Smooth muscle cell of the brain vasculature (primary cell): ENCODE measurements at regions not wholly inside any gene's neighbourhood (a gene's known extent, or its start where the extent isn't known, plus 50 kb on each side); places are given as distances from the start of the nearest gene placed in this dataset.

Source experiments
- DNase-seq: peaks from one replicate; pipeline ENCODE4 v3.0.0-alpha.2; 2012; ENCODE audit warnings: low read depth, low spot score

DNA sequence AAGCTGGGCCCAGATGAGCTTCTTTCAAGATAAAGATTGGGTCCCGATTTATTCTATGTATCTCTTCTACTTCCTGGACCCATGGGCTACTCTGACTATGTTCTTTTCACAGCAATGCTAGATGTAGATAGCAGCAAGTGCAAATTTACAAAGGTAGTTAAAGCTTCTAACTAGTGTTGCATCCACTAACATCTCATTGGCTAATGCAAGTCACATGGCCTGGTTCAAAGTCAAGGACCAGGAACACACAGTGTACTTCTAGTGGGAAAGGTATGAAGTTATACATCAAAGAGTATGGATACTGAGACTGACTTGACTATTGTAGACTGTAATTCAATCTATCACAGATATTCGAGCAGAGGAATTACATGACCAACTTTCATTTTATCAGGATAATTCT lies 588.8 kb downstream of the PLA2G4A start:
- no peak for DNase-seq

DNA sequence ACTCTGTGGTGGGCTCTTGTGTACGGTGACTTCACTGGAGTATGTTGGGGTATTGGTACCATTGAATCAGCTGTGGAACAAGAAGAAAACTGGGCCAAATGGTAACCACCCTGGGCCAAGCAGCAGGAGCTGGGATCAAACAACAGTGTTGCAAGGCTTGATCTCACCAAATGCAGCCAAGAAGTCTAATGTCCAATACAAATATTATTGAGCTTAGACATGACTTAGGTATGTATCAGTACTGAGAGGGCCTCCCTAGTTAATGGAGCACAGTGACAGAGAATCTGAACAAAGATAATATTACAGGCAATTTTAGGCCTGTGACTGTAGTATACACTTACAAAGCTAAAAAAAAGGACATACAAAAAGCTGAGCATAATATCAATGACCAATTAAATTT lies 604.8 kb downstream of the PLA2G4A start:
- no peak for DNase-seq

DNA sequence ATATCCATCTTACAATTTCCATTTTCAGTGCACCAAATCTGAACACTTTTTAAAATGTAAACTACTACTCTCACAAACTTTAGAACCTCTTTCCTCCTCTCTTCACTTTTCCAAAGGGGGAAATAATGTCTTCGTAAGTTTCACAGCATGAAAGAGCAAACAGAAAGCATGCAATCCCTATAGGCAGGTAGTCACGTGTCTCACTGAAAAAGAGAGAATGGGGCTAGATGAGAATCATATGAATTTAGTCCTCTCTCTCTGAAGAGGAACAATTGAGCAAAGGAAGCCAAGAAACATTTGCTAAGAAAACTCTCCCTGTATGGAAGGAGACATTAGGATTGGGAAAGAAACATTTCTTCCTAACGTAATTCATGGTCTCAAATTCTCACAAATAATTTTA lies 613.9 kb downstream of the PLA2G4A start:
- DNase-seq, result no peak

DNA sequence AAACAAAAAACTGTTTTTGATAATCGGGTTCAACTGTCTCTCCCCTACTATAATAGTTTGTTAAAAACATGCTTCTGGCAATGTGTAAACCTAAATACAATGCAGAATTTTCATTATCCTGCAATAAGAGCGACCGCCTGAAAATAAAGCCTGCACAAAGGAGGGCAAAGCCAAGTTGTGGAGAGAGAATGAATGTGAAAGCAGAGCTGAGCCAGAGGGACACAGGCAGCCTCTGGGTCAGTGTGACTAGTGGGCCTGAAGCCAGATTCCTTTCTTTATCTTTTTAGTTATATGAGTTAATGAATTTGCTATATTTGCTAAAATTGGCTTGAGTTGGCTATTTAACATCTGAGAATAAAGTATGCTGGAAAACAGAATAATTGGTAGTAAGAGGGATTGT lies 615.2 kb downstream of the PLA2G4A start:
- no peak for DNase-seq

DNA sequence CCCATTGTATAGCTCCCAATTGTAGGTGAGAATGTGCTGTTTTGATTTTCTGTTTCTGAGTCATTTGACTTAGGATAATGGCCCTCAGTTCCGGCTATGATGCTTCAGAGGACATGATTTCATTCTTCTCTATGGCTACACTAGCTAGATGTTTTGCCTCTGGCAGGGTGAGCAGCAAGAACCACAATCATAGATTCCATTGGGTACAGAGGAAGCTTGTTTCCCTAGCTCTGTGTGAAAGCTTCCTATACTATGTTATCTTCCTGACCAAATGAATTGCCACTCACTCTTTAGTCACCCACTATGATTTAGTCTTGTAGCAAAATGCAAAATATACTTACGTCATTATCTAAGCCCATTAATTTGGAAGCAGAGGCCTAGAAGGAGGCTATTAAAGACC lies 616.3 kb downstream of the PLA2G4A start:
- no peak for DNase-seq

DNA sequence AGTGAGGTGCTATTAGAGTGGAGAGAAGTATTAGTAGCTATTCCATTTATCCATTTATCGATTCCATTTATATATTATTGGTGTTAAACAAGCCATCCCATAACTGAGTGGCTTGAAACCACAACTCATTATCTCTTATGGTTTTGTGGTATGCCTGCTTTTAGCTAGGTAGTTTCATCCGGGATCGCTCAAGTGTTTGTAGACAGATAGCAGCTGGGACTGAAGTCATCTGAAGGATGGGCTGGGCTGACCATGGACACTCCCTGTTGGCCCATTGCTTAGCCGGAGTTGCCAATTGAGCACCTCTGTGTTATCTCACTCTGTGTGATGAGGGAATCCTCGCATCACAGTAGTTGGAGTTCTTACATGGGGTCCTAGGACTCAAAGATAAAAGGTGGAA lies 622.5 kb downstream of the PLA2G4A start:
- DNase-seq, result no peak

DNA sequence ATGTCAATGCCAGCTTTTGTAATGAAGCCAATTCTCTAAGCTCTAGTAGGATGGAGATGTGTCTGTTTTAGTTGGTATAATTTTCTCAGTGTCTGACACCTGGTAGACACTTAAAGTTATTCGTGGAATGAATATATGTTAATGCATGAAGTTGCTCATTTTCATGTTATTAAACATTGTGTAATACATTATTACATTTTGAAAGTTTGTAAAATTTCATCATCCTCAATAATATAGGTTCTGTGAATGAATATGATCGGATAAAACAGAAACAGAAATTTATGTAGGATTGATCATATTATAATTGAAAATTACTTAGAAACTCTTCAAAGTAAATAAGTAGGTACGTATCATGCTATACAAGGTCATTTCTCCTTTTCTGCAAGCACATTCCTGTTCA lies 625.3 kb downstream of the PLA2G4A start:
- DNase-seq, result no peak

DNA sequence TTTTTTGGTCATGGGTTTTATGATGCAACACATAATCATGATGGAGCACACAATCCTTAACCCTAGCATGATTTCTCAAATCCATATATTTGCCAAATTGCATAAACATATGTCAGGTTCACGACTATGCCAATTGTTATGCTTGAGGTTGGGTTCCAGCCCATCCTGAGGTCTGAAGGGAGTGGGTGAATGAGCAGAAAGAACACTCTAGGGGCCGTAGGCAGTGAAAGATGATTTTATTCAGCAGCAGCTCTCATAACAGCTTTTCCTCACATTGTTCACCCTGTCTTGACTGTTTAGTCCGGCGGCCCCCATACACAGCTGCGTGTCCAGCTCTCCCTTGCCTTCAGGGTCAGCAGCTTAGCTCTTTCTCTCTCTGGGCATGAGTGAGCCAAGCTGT lies 627.7 kb downstream of the PLA2G4A start:
- no peak for DNase-seq

DNA sequence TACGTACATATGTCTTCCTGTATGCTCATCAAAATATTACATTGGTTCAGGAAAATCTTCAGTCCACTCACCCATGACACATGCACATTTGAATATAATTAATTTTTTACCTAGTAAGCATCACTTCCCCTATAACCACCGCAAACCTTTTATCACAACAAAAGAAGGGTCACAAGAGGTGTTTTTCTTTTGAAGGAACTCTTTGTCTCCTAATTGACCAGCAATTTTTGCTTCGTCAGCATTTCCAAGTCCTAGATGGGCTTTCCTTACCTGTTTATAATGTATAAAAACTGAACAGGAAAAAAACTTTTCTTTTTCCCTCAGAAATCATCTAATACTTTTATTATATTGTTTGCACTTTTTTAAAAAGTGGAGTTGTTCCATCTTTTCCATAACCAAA lies 631.3 kb downstream of the PLA2G4A start:
- no peak for DNase-seq

DNA sequence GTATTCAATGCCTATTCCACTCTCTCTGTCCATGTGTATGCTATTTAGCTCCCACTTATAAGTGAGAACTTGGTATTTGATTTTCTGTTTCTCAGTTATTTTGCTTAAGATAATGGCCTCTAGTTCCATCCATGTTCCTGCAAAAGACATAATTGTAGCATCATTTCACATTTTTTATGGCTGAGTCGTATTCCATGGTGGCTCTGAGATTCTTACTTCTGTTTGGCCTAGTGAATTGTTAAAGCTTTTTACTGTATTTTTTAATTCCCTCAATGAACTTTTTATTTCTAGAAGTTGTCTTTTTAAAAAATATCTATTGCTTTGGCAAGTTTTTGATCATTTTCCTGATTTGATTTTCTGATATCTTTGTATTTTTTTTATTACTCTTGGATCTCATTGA lies 635.6 kb downstream of the PLA2G4A start:
- no peak for DNase-seq

DNA sequence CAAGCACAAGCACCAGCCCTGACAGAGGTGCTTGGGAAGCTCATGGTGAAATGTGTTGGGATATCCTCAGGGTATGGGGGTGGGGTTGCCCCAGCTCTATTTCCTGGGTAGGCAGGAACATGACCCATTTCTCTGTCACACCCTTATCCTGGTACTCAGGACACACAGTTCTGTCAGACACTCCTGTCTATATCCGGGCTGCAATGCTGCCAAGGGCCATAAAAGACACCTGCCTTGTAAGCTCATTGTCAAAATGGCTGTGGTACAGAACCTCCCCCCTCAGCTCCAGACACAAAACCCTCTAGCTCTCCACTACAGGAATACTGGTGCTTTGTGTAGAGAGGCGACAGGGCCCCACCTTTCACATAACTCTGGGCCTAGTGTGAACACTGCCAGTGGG lies 636.7 kb downstream of the PLA2G4A start:
- no peak for DNase-seq

DNA sequence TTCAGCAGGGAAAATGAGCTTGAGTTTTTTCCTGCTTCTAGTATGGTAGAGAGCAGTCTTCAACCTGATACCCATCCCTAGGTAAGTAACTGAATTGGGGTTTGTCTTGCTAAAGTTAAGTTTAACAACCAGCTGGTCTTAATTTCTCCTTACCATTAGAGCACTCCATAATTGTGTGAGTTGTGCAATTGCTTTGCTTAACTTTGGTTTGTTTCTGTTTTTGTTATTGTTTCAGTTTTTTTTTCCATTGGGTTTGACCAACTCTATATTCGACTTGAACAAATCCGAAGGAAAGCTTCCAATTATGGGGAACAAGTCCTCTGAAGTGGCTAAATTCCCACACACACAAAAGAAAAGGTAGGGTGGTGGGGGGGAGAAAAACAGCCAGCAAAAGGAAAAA lies 641.1 kb downstream of the PLA2G4A start:
- DNase-seq, result no peak

DNA sequence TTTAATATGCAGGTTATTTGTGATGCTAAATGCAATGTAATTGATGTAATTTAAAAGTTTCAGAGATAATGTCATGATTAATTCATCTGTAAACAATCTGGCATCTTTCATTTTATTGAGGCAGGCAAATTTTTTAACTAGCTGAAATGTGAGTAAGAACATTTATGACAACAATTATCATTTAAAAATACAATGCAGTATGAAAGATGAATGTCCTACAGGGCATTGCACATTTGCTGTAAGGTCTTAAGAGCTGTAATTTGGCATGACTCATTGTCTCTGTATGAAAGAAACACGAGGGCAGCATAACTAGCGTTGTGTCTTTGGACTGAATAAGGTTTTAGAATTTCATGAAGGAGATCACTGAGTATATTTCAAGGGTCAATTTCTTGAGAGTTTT lies 642.8 kb downstream of the PLA2G4A start:
- DNase-seq, result no peak

DNA sequence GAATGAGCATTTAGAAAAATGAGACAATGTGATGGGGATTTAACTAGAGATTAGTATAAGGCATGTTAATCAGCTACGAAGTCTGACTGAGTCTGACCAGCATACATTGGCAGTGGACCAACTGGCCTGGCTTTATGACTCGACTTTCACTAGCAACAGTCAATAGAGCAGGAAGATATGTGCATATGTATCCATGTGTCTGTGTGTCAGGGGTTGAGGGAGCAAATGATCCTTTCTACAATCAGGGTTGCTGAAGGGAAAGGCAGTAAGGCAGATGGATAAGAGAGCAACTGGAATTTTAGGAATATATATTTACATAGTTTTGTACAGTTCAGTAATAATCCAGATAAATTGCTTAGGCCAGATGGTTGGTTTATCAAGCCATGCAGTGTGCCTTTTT lies 645.6 kb downstream of the PLA2G4A start:
- no peak for DNase-seq

DNA sequence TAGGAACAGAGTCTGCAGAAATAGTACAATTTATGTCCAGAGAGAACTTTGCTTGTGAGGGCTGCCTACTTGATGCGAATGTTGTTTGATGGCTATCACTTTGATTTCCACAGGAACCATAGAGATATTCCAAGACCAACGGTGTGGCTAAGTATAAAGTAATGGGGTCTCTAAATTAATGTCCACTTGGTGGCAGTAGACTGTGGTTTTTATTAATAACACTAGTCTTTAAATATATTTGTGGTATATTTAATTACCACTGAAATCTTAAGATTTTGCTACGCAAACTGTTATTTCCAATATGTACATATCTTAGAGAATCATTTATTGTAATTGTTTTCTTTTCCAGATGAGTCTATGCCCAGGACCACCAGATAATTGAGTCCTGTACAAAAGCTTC lies 647.9 kb downstream of the PLA2G4A start:
- DNase-seq, result no peak

DNA sequence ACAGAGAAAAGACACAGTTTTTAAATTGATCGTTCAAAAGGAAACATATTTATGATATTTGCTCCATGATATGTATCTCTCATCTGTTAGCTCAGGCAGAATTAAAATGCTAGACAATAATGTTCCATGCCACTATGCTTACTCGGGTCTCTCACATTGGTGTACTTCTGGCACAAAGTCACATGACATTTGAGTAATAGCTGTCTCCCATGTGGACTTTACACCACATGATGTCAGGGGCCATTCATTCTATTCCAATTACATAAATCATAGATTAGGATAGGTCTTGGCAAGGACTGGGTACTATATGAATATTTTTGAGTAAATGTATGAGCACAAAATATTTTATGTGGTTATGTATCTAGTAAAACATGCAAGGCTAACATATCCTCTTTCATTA lies 648.4 kb downstream of the PLA2G4A start:
- DNase-seq, result no peak

DNA sequence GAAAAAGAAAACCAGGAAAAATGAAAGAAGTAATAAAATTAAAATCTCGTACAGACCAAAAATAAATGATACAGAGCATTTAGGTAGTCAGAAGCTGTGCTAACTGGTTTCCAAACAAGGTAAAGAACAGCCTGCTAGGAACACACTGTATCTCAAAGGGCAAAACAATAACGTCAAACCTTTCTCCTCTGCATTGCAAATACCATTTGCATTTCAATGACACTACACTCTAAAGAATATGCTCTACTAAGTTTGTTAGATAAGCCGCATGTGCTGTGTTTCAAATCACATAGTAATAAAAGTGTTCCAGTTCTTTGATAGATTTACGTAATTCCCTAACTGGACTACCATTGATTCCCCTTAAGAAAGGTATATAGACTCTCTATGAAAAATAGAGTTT lies 648.8 kb downstream of the PLA2G4A start:
- DNase-seq, result no peak

DNA sequence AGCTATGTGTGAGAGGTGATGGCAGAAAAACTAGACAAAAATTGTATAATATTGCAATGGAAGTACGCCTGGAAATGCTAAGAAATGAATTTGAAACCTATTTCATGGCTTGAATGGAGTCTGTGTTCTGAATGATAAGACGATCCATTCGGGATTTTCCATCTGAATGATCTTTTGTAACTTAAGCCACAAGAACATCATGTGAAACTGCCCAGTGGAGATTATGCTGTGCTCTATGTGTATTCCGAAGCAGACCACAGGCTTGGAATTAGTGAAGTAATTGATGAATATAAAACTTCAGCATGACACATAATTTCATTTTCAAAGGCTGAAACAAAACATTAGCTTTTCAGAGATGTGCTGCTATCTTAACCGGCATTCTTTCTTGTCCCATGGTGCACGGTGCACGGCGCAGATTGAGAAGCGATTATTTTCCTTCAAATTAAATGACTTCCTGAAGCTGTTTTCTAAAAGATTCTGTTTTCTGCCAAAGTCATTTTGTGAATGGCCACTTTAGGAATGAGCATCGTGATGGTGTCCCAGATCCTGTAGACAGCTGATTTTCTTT lies 652.9 kb downstream of the PLA2G4A start:
- no peak for DNase-seq

DNA sequence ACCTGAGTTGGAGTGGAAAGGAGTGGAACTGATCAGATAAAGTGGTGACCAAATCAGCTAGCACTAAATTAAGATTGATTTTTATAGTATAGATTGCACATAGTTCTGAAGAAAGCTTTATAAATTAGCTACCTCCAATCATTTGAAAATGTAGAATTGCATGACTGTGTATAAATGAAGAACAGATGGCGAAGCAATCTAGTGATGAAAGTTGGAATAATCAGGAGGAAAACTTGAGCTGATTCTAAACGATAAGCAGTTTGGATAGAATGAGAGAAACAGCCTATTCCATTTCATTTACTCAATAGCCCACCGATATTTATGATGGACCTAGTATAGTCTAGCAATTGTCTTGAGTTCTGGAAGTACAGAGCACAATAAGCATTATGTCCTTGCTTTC lies 661.5 kb downstream of the PLA2G4A start:
- no peak for DNase-seq

DNA sequence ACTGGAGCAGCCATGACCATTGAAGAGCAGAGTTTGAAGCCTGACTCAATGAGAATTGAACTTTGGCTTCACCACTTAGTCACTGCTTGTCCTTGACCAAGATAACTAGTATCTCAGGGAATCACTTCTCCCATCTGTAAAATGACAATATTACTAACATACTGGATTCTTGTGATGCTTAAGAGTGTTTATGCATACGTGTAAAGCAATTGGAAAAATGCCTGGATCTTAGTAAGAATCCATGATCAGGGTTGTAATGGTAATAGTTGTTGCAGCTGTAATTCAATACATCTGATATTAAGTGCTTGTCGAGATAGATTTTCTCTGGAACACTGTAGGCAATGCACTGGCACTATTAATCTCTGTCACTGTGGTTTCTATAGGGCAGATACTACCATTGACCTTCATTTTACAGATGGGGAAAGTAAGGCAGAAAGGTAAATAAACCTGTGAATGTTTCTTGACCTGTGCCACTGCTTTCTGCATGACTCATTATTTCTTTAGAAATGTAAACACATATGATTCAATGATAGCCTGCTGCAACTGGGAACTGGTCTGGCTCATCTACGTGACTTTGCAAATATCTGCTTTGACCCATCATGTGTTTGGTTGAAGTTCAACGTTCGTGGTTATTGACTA lies 662.5 kb downstream of the PLA2G4A start:
- DNase-seq, result no peak

DNA sequence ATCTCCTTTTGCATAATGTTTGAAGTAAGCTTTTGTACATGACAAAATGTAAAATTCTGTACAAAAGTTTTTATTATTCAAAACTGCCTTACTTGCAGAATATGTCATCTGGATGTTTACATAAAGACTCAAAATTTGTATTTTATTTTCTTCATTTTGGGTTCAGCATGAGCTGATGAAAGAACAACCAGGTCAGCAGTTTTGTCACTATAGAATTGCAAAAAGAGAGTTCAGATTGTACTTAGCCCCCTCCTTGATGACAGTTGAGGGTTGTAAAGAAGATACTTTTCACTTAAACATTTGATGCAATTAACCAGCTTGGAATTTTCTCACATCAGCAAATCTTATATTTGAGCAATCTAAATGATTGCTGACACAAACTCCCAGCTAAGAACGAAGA lies 669.3 kb downstream of the PLA2G4A start:
- DNase-seq, result no peak

DNA sequence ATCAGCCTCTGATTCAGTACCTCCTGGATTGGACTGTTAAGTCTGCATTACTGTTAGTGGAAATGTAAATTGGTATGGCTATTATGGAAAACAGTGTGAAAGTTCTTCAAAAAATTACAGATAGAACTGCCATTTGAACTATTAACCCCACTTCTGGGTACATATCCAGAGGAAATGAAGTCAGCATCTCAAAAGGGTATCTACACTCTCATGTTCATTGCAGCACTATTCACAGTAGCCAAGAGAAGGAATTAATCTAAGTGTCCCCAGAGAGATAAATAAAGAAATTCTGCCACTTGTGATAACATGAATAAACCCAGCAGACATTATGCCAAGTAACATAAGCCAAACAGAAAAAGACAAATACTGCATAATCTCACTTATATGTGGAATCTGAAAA lies 676.0 kb downstream of the PLA2G4A start:
- no peak for DNase-seq

DNA sequence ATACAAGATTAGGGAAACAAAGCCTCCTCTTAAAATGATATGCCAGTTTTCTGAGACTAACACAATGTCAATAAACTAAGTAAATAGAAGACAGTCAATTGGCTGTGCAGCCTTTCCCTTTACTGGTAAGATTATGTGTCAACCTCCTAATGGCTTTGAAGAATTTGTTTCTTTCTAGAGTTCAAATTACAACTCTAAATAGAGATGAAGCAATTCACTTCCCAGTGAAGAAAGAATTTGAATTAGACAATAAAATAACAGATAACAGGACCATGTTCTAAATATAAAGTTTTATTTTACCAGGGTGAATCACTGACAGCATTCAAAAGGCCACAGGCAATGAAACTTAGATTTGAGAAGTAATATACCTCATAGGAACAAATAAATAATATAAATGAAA lies 680.3 kb downstream of the PLA2G4A start:
- no peak for DNase-seq

DNA sequence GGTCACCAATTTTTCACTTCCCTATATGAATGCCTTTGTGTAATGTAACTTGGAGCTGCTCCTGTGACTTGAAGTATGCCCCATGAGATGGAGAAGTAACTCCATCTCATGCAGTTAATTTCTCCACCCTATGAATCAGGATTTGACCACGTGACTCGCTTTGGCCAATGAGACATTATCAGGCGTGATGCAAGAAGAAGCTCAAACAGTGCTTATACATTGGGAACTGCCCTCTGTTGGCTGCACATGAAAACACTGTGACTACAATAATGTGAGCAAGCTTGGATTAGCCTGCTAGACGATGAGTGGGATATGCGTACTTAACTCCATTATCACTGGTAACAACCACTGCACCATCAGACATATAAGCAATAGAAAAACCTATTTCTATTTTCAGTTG lies 684.4 kb downstream of the PLA2G4A start:
- DNase-seq, result no peak
